Hematopoietic multipotent progenitor cell treated with erythropoietin and hydrocortisone succinate and interleukin-3 and kit ligand, for 6 days (in vitro differentiated cells): ENCODE measurements at regions not wholly inside any gene's neighbourhood (a gene's known extent, or its start where the extent isn't known, plus 50 kb on each side); places are given as distances from the start of the nearest gene placed in this dataset.
"Not testable (repeated sequence)": the region's sequence is repeated elsewhere in the genome, so short reads cannot be mapped to it uniquely, and the experiment has no call there.

Experiments
- DNase-seq: peaks from one replicate; pipeline ENCODE4 v3.0.0-alpha.2; 2015

GRCh38 chr17:51439395-51440229 is 179.3 kb downstream of the UTP18 start:
- no peak for DNase-seq

DNA sequence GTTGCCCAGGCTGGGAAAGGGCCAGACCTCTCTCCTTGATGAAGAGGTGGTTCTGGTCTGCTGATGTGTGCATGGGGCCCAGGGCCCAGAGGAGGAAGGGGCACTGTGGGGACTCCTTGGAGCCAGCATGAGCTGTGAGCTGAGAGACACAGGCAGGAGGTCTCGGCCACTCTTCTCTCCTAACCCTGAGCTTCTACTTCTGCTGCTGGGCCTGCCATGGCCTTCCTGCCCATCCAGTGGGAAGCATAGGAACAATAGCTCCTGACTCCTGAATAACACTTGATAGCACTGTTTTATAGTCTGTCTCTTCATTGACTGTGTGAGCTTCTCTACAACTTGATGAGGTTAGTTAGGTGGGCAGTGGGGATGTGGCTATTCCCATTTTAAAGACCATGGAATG is 181.1 kb downstream of the UTP18 start:
- no peak for DNase-seq

GRCh38 chr17:51442088-51442865 is 181.9 kb downstream of the UTP18 start:
- DNase-seq = no peak

- no peak for DNase-seq
Measured at GRCh38 chr17:51443646-51444045, 183.3 kb downstream of the UTP18 start.

DNA sequence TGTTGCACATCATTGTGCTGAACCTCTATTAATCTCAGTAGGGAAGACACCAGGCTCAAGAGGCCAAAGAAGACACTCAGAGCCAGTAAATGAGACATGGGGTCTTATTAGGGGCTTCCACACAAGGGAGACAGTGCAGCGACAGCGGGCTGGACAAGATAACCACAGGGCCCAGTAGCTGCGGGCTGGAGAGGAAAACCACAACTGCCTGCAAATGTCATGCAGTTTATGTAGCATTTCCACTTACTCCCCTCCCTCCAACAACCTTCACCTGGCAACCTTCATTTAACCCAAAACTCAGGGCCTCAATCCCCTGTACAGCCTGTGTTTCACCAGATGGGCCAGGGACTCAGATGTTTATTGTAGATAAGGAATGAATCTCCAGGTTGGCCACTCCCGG is 185.6 kb downstream of the UTP18 start:
- DNase-seq = peak; percentile 36

DNA sequence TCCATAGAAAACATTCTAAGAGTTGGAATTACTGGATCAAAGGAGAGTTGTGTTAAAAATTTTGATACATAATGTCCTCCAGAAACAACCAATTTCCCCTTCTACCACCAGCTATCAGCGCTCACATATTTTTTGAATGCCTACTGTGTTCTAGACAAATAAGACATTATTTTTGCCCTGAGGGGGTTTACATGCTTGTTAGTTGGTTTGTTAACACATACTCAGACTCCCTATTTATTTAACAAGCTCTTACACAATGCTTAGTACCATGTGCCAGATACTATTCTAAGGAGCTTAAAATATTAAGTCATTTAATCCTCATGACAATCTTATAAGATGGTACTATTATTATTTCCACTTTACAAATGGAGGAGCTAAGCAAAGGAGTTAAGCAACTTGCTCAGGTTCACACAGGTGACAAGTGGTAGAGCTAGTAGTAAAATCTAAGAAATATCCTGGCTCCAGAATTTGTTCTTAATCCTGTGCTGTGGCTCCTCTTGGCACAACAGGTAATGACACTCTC is 194.2 kb downstream of the UTP18 start:
- no peak for DNase-seq

DNA sequence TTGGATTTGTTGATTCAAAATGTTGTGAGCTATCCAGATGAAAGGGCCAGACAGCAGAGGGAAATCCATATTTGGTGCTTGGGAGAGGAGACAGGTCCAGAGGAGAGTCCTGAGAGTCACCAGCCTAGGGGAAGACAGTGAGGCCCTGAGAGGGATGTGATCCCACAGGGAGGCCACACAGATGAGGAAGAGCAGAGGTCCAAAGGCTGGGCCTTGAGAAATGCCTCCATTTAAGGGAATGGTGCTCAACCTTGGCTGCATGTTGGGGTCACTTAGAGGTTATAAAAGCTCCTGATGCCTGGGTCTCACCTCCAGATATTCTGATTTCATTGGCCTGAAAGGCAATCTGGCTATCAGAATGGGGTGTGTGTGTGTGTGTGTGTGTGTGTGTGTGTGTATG is 194.9 kb downstream of the UTP18 start:
- no peak for DNase-seq

GRCh38 chr17:51455931-51456330 is 195.6 kb downstream of the UTP18 start:
- DNase-seq = no peak

DNA sequence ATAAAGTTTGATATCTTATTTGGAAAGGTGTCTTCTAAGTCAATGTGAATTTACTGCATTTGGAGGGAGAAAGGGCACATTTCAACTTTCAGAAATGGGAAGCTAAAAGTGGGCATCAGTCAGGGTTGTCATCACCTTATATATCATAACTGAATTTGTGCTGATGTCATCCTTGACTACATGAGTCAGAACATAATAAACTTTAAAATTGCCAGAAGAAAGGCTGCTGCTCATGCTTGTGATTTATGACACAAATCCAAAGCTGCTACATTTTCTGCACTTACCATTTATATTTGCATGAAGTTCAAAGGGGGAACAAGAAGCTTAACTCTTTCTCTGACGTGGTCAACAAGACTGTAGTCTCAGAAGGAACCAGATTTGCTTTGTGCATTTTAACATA is 196.6 kb downstream of the UTP18 start:
- no peak for DNase-seq

- DNase-seq = peak; percentile 77
Measured at GRCh38 chr17:51461578-51462004, 201.2 kb downstream of the UTP18 start.

DNA sequence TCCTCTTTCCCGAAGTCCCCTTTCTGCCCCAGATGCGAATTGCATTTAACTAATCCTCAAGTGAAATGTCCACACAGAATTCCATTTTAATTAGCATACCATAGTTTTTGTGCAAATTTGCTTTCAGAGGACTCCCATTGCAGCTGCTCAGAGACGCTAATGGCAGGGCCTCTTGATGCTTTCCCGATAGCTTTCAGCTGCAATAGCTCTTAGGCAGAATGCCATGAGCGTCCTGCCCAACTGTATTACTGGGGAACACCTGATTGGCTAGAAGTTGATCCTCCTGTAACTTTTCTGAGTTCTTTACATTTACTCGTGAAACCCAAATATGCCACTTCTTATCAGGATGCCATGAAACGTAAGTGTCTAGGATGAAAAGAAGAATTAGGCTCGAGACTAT is 203.0 kb downstream of the UTP18 start:
- DNase-seq = no peak

- DNase-seq = no peak
Measured at GRCh38 chr17:51467336-51467735, 207.0 kb downstream of the UTP18 start.

GRCh38 chr17:51472670-51473205 is 212.4 kb downstream of the UTP18 start:
- DNase-seq = peak; percentile 70

GRCh38 chr17:51474764-51475163 is 214.4 kb downstream of the UTP18 start:
- no peak for DNase-seq

DNA sequence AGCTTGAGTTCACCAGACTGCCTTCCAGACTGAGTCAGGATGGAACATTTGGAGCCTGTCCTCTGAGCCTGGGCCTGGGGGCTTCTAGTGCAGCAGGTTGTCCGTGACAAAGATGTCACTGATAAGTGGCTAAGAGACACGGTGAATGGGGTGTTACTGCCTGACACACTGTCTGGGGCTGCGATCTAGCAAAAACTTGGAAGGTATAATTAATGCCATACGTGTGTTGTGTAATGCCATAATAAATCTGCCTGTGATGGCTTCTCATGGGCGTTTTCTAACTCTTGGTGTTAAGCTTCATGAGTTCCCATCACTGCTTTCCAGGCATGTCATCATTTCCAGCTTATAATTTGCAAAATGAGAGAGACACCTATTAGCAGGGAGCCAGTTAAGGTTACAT is 215.4 kb downstream of the UTP18 start:
- no peak for DNase-seq

- no peak for DNase-seq
Measured at GRCh38 chr17:51479303-51479702, 219.0 kb downstream of the UTP18 start.

DNA sequence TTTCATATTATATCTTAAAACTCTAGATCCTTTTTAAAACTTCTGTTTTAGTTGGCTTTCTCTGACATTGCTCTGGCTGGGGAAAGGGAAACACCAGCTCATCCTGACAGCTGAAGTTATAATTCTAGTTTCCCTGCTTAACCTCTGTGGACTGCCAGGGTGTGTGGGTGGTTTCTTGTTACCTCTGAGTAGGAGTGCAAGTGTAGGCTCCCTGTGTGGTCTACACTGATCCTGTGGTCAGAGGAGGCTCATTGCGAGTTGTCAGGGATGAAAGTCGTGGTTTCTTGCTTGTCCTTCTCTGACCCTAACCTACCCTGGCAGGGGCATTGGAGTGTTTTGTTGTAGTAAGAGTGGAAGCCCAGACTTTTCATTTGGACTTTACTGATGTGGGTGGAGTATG is 221.0 kb downstream of the UTP18 start:
- no peak for DNase-seq

DNA sequence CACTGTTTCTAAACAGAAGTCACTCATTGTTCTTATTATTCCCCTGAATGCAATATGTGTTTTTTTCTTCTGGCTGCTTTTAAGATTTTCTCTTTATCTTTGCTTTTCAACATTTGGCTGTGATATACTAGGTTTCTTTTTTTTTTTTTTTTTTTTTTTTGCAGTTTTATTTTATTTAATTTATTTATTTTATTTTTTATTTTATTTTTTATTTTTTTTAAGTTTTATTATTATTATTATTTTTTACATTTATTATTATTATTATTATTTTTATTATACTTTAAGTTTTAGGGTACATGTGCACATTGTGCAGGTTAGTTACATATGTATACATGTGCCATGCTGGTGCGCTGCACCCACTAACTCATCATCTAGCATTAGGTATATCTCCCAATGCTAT is 221.9 kb downstream of the UTP18 start:
- DNase-seq = not testable (repeated sequence)

GRCh38 chr17:51486091-51486490 is 225.7 kb downstream of the UTP18 start:
- no peak for DNase-seq

DNA sequence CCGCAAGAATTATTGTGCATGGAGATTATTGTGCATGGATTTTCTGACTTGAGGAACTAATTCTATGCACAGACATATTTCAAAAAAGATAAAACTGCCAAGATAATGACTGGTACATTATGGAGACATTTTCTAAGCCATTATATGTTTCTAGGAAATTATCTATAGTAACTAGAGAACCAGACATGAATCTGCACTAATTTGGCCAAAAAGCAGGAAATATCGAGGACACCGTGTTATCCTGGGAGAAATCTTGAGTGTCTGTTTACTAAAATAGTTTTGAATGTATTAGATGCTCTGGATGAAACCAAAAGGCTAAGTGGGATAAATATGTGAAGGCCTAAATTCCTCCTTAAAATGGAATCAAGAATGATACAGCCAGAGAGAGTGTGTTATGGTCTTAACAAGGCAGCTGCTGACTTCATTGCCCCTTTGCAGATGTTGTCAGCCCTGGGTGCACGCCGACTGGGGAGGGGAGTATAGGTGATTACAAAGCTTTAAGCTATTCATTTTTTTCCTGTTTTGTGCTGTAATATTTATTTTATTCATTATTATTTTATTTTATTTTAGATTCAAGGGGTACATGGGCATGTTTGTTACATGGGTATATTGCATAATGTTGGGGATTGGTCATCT is 226.7 kb downstream of the UTP18 start:
- no peak for DNase-seq

- peak; percentile 38 for DNase-seq
Measured at GRCh38 chr17:51487947-51488346, 227.6 kb downstream of the UTP18 start.

DNA sequence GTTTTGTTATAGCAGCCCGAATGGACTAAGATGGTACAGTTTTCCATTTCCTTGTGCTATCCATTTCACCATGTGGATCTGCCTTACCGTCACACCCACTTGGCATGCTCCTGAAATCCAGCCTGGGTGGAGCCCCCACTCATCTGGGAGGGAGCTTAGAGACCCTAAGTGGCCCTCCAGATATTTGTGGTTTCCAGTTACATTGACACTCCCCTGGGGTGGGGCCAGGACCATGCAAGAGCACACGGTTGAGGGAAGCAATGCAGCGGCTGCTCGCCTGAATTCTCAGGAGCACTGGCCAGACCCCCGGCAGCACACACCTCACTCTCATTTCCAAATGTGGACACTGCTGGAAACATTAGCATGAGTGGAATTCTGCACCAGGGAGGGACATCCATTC is 231.1 kb downstream of the UTP18 start:
- no peak for DNase-seq

DNA sequence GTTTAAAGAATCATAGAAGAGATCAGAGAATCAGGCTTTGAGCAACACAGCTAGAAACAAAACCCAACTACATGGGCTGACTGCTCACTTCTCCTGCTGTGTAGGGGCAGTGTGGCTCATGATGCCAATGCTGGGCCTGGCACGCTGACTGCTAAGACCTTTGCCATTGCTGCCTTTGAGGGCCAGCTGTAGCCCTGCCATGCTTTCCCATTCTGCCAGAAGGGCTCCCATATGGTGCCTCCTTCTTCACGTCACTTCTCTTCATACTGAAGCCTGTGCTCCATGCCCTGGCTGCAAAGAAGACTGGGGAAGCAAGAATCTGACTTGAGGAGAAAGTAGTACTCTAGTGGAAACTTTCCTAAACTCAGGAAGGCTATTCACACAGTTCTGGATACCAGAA is 232.9 kb downstream of the UTP18 start:
- DNase-seq = no peak
